CD4-positive, alpha-beta T cell treated with Interleukin-4 for 1 hour (primary cell): ENCODE measurements at regions not wholly inside any gene's neighbourhood (a gene's known extent, or its start where the extent isn't known, plus 50 kb on each side); places are given as distances from the start of the nearest gene placed in this dataset.

Source experiments
- DNase-seq, 2 donors: peaks; one replicate each; pipeline ENCODE4 v3.0.0-alpha.2; 2020 to 2022

GRCh38 chr4:34724491-34724890, 1519.8 kb downstream of the ARAP2 start:
- no peak for DNase-seq

DNA sequence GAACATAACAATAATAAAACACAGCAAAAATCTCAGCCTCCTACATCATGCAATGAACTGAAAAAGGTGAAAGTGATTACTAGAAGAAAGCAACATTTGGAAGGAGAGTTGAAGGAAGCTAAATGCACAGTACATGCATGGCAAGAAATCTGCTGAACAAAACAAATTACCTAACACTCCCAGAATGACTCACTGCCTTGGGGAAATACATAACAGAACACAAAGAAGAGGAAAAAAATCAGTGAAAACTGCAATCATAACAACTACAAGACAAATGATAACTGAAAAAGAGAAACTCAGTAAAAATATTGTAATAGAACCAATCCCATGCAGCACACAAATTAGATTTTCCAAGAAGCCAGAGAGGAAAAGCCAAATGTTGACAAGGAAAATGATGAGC, 1513.2 kb downstream of the ARAP2 start:
- DNase-seq: no peak

DNA sequence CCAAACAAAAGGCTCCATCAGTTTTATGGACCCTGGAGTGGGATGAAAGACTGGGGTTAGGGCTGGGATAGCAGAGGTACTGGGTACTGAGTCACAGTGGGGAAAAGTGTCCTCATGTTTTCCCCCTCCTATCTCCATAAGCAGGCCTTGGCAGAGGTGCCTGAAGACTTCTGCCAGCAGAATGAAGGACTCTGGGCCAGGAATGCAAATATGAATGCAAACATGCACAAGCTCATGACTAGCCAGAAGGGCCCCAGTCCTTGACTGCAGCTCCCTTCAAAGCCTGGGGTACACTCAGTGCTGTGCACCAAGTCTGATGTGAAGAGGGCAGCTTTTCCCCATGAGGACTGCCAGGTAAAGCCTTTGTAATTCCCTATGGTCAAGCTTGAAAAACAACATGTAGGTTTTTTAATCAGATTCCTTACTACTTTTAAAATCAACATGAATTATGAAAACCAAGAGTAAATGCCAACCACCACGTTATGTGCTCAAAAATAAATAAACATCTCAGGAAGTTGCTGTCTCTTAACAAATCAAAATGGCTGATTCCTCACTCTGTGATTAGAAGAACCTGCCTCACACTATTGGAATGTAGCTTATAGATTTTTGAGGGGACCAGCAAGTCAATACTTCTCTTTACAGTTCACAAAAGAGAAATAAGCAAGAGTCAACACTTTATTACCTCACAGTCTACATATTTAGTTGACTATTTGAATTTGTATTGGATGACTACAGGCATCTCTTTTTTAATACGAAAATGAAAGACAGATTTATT, 1512.0 kb downstream of the ARAP2 start:
- DNase-seq: no peak

DNA sequence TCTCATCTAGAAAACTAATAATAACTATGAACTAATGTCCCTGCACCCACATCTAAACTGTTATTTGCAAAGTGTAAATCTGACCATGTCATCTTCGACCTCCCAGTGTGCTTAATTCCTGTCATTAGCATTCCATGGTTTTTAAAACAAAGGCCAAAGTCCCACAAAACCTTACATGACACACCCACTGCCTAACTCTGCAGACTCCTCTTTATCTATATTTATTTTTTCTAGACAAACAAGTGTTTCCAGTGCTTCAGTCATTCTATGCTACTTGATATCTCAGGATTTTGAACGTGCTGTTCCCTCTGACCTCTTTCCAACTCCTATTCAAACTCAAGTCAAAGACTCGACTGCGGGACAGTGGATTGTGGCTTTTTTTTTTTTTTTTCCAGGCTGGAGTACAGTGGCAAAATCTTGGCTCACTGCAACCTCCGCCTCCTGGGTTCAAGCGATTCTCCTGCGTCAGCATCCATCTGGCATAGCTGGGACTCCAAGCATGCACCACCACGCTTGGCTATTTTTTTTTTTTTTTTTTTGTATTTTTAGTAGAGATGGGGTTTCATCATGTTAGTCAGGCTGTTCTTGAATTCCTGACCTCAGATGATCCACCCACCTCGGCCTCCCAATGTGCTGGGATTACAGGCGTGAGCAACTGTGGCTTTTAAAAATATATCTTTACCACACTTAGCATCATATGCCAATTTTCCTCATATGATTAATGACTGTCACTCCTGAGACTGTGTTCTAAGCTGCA, 1511.0 kb downstream of the ARAP2 start:
- DNase-seq: no peak

GRCh38 chr4:34766935-34767334, 1477.4 kb downstream of the ARAP2 start:
- no peak for DNase-seq

GRCh38 chr4:34767407-34767806, 1476.9 kb downstream of the ARAP2 start:
- no peak for DNase-seq

- DNase-seq: no peak
These were observed 1472.7 kb downstream of the ARAP2 start for GRCh38 chr4:34771632-34772031.

GRCh38 chr4:34790131-34790530, 1454.2 kb downstream of the ARAP2 start:
- DNase-seq: no peak

GRCh38 chr4:34791209-34791608, 1453.1 kb downstream of the ARAP2 start:
- DNase-seq: no peak

GRCh38 chr4:34800953-34801352, 1443.4 kb downstream of the ARAP2 start:
- DNase-seq: no peak

DNA sequence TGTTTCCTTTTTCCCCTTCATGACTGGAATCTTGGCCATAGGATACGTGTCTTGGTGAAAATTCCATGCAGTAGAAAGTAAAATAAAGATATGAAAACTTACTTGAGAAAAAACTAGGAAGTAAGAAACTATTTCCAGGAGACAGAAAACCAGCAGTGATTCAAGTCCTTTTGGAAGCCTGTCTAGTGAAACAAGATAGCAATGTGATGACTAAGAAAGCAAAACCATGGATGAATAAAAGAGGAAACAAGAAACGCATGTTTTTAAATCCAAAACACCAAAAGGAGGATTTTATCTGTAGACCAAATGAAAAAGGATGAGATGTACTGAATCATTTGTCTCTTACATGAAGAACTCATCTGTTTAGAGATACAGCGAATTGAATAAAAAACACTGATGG, 1430.0 kb downstream of the ARAP2 start:
- no peak for DNase-seq

DNA sequence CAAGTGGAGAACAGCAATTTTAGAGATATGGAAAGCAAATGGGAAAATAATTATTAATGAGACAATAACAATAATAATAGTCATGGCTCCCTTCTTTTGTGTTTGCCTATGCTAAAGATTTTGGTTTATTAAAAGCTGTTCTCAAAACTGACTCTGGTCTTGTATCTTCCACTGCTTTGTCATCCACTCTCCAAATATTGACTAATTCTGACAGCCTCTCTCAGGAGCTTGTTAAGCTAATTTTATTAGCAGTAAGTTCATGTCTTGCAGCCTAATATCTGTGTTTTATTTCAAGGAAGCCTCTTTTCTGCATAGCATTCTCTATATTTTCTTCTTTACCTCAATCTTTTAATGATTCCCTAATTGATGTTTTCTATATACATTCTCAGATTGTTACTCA, 1419.8 kb downstream of the ARAP2 start:
- DNase-seq: no peak

DNA sequence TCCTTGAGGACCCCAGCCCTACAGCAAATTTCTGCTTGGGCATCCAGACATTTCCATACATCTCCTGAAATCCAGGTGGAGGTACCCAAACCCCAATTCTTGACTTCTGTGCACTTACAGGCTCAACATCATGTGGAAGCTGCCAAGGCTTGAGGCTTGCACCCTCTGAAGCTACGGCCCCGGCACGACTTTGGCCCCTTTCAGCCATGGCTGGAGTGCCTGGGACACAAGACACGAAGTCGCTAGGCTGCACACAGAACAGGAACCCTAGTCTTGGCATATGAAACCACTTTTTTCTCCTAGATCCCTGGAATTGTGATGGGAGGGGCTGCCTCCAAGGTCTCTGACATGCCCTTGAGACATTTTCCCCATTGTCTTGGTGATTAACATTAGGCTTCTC, 1417.7 kb downstream of the ARAP2 start:
- DNase-seq: no peak

DNA sequence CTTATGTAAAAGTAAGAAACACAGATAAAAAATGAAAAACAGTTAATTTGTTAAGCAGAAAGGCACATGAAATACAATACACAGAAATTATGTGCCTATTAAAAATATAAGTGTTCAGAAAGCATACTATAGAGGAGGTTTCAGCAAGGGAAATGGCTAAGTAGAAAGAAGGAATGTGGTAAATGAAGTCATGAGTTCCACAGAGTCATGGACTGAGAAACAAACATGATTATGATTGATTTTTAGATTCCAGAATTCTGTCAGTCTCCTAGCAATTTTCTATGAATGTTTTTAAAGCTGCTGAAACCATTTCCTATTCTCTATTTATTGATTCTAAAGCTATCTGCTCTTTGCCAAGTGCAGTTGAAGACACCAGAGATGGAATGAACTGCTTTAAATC, 1398.4 kb downstream of the ARAP2 start:
- no peak for DNase-seq

GRCh38 chr4:34850421-34850820, 1393.9 kb downstream of the ARAP2 start:
- no peak for DNase-seq

GRCh38 chr4:34850968-34851367, 1393.3 kb downstream of the ARAP2 start:
- no peak for DNase-seq

- DNase-seq: no peak
These were observed 1392.9 kb downstream of the ARAP2 start for GRCh38 chr4:34851411-34851810.

DNA sequence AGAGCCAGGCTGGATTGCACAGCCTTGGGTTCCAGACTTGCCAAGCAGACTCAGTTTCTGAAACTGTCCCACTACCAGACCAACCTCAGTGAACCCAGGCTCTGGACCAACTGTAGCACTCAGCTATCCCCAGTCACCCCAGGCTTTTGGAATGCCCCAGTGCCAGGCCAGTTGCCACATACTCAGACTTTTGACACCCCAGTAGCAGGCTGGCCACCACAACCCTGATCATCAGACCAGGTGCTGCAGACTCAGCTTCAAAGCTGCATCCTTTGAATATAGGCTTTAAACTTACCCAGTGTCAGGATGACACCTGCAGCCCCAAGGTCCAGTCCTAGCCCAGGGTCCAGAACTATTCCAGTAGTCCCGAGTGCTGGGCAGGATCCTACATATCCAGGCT, 1389.9 kb downstream of the ARAP2 start:
- DNase-seq: no peak

DNA sequence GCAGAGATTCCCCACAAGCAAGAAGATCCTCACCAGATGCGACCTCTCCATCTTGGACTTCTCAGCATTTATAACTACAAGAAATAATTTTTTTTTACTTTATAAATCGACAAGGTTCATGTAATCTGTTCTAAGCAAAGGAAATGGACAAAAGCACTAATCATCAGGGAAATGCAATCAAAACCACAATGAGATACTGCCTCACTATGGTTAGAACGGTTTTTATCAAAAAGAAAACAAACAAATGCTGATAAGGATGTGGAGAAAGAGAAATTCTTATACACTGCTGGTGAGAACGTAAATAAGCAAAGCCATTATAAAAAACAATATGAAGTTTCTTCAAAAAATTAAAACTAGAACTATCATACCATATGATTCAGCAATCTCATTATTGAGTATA, 1382.6 kb downstream of the ARAP2 start:
- DNase-seq: no peak

DNA sequence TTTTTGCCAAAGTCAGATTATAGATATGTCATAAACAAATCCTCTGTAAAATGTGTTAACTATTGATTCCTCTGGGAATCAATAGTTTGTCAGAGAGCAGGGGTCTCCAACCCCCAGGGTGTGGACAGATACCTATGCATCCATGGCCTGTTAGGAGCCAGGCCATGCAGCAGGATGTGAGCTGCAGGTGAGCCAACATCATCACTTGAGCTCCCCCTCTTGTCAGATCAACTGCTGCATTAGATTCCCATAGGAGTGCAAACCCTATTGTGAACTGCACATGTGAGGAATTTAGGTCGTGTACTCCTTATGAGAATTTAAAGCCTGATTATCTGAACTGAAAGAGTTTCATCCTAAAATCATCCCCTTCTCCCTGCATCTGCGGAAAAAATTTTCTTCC, 1365.4 kb downstream of the ARAP2 start:
- no peak for DNase-seq

GRCh38 chr4:34880246-34880645, 1364.1 kb downstream of the ARAP2 start:
- DNase-seq: no peak

DNA sequence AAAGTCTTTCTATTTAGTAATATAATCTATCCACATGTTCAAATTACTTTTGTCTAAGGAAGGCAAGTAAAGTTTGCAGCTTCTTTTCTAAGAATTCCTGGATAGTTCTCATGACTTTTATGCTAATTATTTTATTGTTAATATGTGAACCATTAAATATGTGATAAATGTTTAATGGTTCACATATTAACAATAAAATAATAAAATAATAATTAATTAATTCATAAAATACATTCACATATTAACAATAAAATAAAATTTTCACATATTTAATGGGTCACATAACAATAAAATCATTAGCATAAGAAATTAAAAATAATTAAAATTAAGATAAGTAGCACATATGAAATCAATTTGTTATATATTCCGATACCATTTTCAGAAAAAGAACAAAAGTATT, 1352.4 kb downstream of the ARAP2 start:
- DNase-seq: no peak

DNA sequence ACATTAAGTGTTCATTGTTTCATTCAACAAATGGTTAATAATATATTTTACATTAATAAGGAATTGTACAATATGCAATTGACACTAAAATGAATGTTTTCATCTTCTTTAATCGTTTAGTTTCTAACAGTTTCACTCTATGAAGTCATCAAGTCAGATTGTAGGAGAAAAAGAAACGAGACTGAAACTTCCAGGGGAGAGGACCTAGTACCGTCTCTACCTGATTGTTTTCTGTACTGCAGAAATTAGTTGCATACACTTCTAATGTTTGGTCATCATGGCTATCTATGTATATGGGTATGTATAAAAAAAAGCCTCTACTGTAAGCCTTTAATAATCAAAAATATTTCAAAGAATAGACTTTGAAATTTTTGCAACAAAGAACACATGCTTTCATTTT, 1350.9 kb downstream of the ARAP2 start:
- DNase-seq: no peak

GRCh38 chr4:34920032-34920431, 1324.3 kb downstream of the ARAP2 start:
- DNase-seq: no peak

DNA sequence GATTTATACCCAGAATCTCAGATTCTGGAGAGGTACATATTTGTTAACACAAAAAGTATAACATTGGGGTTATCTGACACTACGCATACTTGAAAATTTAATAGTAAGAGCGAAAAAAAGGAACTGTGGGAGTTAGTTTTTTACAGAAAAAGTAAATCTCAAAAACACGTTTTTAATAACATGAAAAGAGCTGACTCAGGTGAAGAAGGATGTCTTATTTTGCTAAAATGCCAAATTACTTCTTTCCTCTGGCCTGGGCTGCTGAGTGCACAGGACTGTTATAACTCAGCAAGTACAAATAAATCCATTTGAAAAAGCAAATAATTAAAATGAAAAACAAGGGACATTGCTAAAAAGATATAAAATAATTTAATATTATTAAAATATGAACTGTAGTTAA, 1322.9 kb downstream of the ARAP2 start:
- DNase-seq: no peak
